Cardiac fibroblast (primary cell): ENCODE measurements at regions not wholly inside any gene's neighbourhood (a gene's known extent, or its start where the extent isn't known, plus 50 kb on each side); places are given as distances from the start of the nearest gene placed in this dataset.

Experiments used
- DNase-seq, 2 donors: peaks; one replicate each; pipeline versions ENCODE4 v3.0.0 to v3.0.0-alpha.2; 2010; ENCODE audit warnings: low read depth in 2 of 2
- H3K4me3 ChIP-seq, 2 donors: replicated peaks in 1 of 2; 1 replicate in 1 of 2; 2 replicates in 1 of 2; pipeline ENCODE4 v1.5.1; 2011; ENCODE audit warnings: low read depth in 2 of 2, low read length in 2 of 2, mild to moderate bottlenecking in 2 of 2, moderate library complexity in 1 of 2
- TF ChIP-seq, protein P1 (sequence below): IDR thresholded peaks from one replicate; pipeline ENCODE4 v1.5.1; 2011; ENCODE audit warnings: low read depth, mild to moderate bottlenecking, low read length, inconsistent platforms

DNA sequence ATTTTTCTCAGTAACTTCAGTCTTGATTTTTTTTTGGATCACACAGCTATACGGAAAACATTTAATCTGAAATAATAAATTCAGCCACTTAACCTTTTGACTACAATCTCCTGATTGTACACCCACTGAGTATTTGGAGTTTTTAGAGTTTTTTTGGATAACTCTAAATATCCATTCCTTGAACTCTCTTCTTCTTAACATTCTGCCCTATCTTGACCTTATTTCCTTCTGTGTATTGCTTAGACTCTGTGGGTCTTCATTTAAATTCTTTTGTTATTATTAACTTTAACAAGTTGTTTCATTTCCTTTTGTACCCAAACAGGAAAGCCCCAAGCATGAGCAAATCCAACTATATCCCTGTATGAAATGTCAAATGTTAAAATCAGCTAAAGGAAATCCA, 170.2 kb upstream of the PTCHD4 start:
- H3K4me3 ChIP-seq, result no peak overlapping the region
- no peak for DNase-seq
- TF ChIP-seq, protein P1, sequence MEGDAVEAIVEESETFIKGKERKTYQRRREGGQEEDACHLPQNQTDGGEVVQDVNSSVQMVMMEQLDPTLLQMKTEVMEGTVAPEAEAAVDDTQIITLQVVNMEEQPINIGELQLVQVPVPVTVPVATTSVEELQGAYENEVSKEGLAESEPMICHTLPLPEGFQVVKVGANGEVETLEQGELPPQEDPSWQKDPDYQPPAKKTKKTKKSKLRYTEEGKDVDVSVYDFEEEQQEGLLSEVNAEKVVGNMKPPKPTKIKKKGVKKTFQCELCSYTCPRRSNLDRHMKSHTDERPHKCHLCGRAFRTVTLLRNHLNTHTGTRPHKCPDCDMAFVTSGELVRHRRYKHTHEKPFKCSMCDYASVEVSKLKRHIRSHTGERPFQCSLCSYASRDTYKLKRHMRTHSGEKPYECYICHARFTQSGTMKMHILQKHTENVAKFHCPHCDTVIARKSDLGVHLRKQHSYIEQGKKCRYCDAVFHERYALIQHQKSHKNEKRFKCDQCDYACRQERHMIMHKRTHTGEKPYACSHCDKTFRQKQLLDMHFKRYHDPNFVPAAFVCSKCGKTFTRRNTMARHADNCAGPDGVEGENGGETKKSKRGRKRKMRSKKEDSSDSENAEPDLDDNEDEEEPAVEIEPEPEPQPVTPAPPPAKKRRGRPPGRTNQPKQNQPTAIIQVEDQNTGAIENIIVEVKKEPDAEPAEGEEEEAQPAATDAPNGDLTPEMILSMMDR, result no peak

DNA sequence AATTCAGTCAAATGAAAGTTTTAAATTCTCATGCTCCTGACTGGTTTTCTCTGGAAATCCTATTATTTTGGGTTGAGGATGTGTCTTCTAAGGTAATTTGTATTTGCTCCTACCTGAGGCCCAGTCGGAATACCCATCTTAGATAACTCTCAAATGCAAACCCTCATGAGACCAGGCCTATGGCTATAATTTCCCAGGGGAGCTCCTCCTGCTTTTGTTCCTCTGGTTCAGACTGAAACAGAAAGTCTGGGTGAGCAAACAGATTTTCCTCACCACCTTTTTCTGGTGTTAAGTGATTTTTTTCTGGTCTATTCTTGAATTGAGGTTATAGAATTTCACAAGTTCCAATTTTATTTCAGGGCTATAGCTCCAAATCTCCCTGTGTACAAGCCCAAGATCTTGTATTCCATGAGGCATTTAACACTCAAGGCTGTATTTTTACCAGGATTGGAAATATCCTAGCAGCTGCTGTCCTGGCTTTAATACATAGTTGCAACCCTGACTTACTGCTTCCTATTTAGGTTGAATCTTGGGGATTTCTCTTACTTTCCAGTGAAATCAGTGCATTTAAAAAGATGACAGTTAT, 169.1 kb upstream of the PTCHD4 start:
- TF ChIP-seq, protein P1, result no peak
- no peak for DNase-seq
- H3K4me3 ChIP-seq, result no peak overlapping the region

DNA sequence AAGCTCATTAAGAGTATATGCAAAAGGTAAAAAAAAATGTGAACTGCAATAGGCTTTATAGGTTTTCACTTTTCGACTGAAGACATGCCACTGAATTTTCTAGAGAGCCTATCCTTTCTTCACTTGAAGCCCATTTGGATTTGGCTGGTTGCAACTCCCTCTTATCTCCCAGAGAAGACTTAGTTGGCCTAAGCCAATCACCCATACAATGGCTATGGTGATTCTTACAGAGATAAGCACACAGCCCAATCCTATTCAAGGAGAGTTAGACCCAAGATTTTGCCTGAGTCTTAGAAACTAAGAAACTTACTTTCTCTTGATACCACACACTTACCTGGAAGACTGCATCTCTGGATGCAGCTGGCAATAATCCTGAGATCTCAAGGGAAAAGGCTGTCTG, 167.3 kb upstream of the PTCHD4 start:
- TF ChIP-seq, protein P1, result no peak
- no peak for DNase-seq
- no peak overlapping the region for H3K4me3 ChIP-seq

DNA sequence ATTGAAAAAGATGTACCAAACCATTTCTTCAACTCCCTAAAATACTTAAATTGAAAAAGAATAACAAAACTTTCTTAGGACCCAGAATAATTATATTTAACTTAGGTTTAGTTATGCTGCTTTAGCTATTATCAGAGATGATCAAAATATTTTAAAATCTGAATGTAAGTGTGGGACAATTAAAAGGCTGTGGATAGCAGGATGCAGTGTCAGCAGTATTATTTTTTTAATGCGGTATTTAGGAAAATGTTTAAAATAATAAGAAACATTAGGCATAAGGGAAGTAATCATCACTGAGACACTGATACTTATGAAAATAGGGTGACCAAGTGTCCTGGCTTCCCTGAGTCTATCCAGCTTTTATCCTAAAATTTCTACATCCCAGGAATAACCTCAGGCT, 161.5 kb upstream of the PTCHD4 start:
- H3K4me3 ChIP-seq, result no peak overlapping the region
- TF ChIP-seq, protein P1, result no peak
- DNase-seq, result no peak

DNA sequence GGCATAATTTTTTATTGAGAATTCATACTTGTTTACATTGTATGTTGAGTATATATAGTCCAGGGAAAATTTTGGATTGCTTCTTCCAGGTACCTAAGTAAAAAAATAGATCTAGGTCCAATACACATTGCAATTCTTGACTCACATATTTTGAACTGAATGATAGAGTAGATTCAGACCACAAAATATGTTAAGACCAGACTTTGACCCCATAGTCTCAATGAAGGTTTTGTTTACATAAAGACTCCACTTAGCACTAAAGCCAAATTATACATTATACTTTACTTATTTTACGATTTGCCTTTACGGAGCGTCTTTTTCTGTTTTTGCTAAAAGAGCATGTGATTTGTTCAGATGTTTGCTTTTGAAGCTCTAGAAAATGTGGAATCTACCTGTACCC, 144.1 kb upstream of the PTCHD4 start:
- no peak overlapping the region for H3K4me3 ChIP-seq
- no peak for DNase-seq
- TF ChIP-seq, protein P1, result no peak

DNA sequence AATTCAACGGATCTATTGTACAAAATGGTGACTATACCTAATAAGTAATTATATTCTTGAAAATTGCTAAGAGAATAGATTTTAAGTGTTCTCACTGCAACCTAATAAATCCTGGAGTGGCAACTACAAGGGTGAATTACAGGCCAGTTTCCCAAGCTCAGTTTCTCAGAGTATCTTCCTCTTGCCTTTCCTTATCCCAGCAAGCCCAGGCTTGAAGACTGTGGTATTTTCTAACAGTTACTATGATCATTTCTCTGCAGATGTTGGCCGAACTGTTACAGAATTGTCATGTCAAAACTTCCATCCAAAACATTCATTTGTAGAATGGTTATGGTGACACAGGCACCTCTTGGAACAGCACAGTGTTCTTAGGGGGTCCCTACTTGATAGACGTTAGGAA, 138.1 kb upstream of the PTCHD4 start:
- TF ChIP-seq, protein P1, result no peak
- no peak for DNase-seq
- no peak overlapping the region for H3K4me3 ChIP-seq

DNA sequence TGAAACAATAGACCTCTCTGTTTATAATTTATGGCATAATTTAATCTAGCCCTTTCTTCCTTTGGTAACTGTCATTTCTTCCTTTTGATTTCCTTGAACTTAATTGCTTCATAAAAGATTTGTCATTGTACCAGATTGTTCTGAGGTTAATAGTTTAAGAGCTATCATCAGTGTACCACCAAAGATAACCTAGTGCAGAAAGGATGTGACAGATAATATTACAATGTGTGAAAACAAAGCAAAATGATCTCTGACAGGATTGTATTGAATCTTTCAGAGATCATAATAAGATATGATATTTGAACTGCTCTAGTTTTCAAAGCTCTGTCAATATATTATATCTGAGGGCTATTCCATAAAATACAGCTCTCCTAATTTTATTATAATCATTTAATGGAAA, 132.1 kb upstream of the PTCHD4 start:
- H3K4me3 ChIP-seq, result no peak overlapping the region
- TF ChIP-seq, protein P1, result no peak
- no peak for DNase-seq
